Vagina (tissue), 2 donors: ENCODE measurements at regions not wholly inside any gene's neighbourhood (a gene's known extent, or its start where the extent isn't known, plus 50 kb on each side); places are given as distances from the start of the nearest gene placed in this dataset.

Experiments used
- DNase-seq, 2 donors: peaks; one replicate each; pipeline ENCODE4 v3.0.0-alpha.2; 2017; ENCODE audit errors: extremely low spot score in 2 of 2
- H3K27ac ChIP-seq: fragments of 200-600 bp; sonication (generic); one replicate; pipeline ENCODE4 v1.5.1; 2019
- H3K27me3 ChIP-seq: fragments of 200-600 bp; sonication (generic); one replicate; pipeline ENCODE4 v1.5.1; 2019
- H3K36me3 ChIP-seq, 2 donors: fragments of 200-600 bp; sonication (generic); one replicate each; pipeline ENCODE4 v1.5.1; 2017 to 2019
- H3K4me1 ChIP-seq: fragments of 200-600 bp; sonication (generic); one replicate; pipeline ENCODE4 v1.5.1; 2019
- H3K4me3 ChIP-seq, 2 donors: fragments of 200-600 bp; sonication (generic); 1 replicate in 1 of 2; 2 replicates in 1 of 2; pipeline ENCODE4 v1.5.1; 2016 to 2019
- H3K9me3 ChIP-seq: fragments of 200-600 bp; sonication (generic); one replicate; pipeline ENCODE4 v1.5.1; 2019
- CTCF ChIP-seq, 3 experiments: fragments of 450-650 bp in 2 of 3; fragments of 200-600 bp in 1 of 3; sonication (generic) in 1 of 3; IDR thresholded peaks; one replicate each; pipeline ENCODE4 v1.5.1; 2017 to 2019; ENCODE audit warnings: antibody characterized with exemption in 3 of 3, mild to moderate bottlenecking in 2 of 3, moderate library complexity in 2 of 3
- POLR2A ChIP-seq, 2 donors: fragments of 450-650 bp; IDR thresholded peaks; one replicate each; pipeline ENCODE4 v1.6.1; 2017; ENCODE audit warnings: antibody characterized with exemption in 2 of 2, mild to moderate bottlenecking in 2 of 2, moderate library complexity in 2 of 2
- POLR2AphosphoS5 ChIP-seq, 2 donors: sonication (generic); formaldehyde crosslinking; IDR thresholded peaks; one replicate each; pipeline ENCODE4 v1.9.0; 2017; ENCODE audit warnings: antibody characterized with exemption in 2 of 2, mild to moderate bottlenecking in 2 of 2, low read depth in 1 of 2; ENCODE audit not compliant: insufficient read depth in 1 of 2
- intact Hi-C: fragments of 100-400 bp; cut with DNase I; formaldehyde crosslinking; loops from one replicate; pipeline ENCODE4 v1.15.1; 2023

- Histone ChIP-seq H3K27ac (no peak overlapping the region), H3K9me3 (no peaks in the 10 kb centered on the region), H3K36me3 (no peaks in the 10 kb centered on the region), H3K4me3 (no peak overlapping the region), H3K27me3 (no peaks in the 10 kb centered on the region), H3K4me1 (no peaks in the 10 kb centered on the region)
- DNase-seq, result no peak
- intact Hi-C loops, result no loop called here
- TF ChIP-seq POLR2AphosphoS5 (IDR thresholded peaks at IDR 0.05; ENCODE audit: insufficient read depth in 1 of 2, low read depth in 1 of 2) (no peak), POLR2A (IDR thresholded peaks at IDR 0.05) (no peak), CTCF (IDR thresholded peaks at IDR 0.05) (no peak)
Measured at GRCh38 chr20:56060486-56060885, 55.2 kb upstream of the CBLN4 start.

GRCh38 chr20:56069016-56069415 is 63.7 kb upstream of the CBLN4 start:
- no peaks in the 10 kb centered on the region for H3K9me3 ChIP-seq
- TF ChIP-seq POLR2A (IDR thresholded peaks at IDR 0.05) (no peak), POLR2AphosphoS5 (IDR thresholded peaks at IDR 0.05; ENCODE audit: insufficient read depth in 1 of 2, low read depth in 1 of 2) (no peak), CTCF (IDR thresholded peaks at IDR 0.05) (no peak)
- no peak for DNase-seq
- H3K4me3 ChIP-seq, result no peak overlapping the region
- H3K27ac ChIP-seq, result no peak overlapping the region
- no peaks in the 10 kb centered on the region for H3K36me3 ChIP-seq
- H3K4me1 ChIP-seq, result no peaks in the 10 kb centered on the region
- intact Hi-C loops, result no loop called here
- no peaks in the 10 kb centered on the region for H3K27me3 ChIP-seq

GRCh38 chr20:56072165-56072564 is 66.8 kb upstream of the CBLN4 start:
- Histone ChIP-seq H3K27me3 (no peaks in the 10 kb centered on the region), H3K36me3 (no peaks in the 10 kb centered on the region), H3K4me3 (no peak overlapping the region), H3K27ac (no peak overlapping the region), H3K9me3 (no peaks in the 10 kb centered on the region), H3K4me1 (no peaks in the 10 kb centered on the region)
- DNase-seq, result no peak
- TF ChIP-seq CTCF (IDR thresholded peaks at IDR 0.05) (no peak), POLR2AphosphoS5 (IDR thresholded peaks at IDR 0.05; ENCODE audit: insufficient read depth in 1 of 2, low read depth in 1 of 2) (no peak), POLR2A (IDR thresholded peaks at IDR 0.05) (no peak)
- intact Hi-C loops, result no loop called here

- H3K36me3 ChIP-seq, result no peaks in the 10 kb centered on the region
- H3K27me3 ChIP-seq, result no peaks in the 10 kb centered on the region
- no peaks in the 10 kb centered on the region for H3K9me3 ChIP-seq
- H3K4me3 ChIP-seq, result no peak overlapping the region
- no peak for DNase-seq
- TF ChIP-seq CTCF (IDR thresholded peaks at IDR 0.05), result no peak
- TF ChIP-seq POLR2A (IDR thresholded peaks at IDR 0.05), result no peak
- TF ChIP-seq POLR2AphosphoS5 (IDR thresholded peaks at IDR 0.05; ENCODE audit: insufficient read depth in 1 of 2, low read depth in 1 of 2), result no peak
- no peak overlapping the region for H3K27ac ChIP-seq
- intact Hi-C loops, result no loop called here
- no peaks in the 10 kb centered on the region for H3K4me1 ChIP-seq
Measured at GRCh38 chr20:56088375-56088774, 83.1 kb upstream of the CBLN4 start.

- H3K4me3 ChIP-seq, result no peak overlapping the region
- DNase-seq, result no peak
- no peaks in the 10 kb centered on the region for H3K36me3 ChIP-seq
- H3K27me3 ChIP-seq, result no peaks in the 10 kb centered on the region
- H3K27ac ChIP-seq, result no peak overlapping the region
- H3K9me3 ChIP-seq, result no peaks in the 10 kb centered on the region
- intact Hi-C loops, result no loop called here
- TF ChIP-seq POLR2AphosphoS5 (IDR thresholded peaks at IDR 0.05; ENCODE audit: insufficient read depth in 1 of 2, low read depth in 1 of 2) (no peak), POLR2A (IDR thresholded peaks at IDR 0.05) (no peak), CTCF (IDR thresholded peaks at IDR 0.05) (no peak)
- H3K4me1 ChIP-seq, result no peaks in the 10 kb centered on the region
Measured at GRCh38 chr20:56091628-56092234, 86.4 kb upstream of the CBLN4 start.
